ENCODE measurements at regions not wholly inside any gene's neighbourhood (a gene's known extent, or its start where the extent isn't known, plus 50 kb on each side); places are given as distances from the start of the nearest gene placed in this dataset.

GRCh38 chr5:72557167-72558045 is 50.2 kb upstream of the ZNF366 start:
- TF ChIP-seq CTCF (IDR thresholded peaks at IDR 0.05; ENCODE audit: poor library complexity, severe bottlenecking) = no peak
- Histone ChIP-seq H3K27ac (ENCODE audit: poor library complexity, severe bottlenecking) (no peak overlapping the region), H3K36me3 (ENCODE audit: low read depth) (no peaks in the 10 kb centered on the region), H3K9me3 (ENCODE audit: severe bottlenecking) (no peaks in the 10 kb centered on the region), H3K27me3 (ENCODE audit: insufficient read depth, poor library complexity, severe bottlenecking) (no peaks in the 10 kb centered on the region), H3K4me1 (ENCODE audit: insufficient read depth, poor library complexity, severe bottlenecking) (peaks cover 15% of the 10 kb centered on the region), H3K4me3 (ENCODE audit: severe bottlenecking) (no peak overlapping the region)
- DNase-seq (ENCODE audit: low spot score) (no peak), ATAC-seq (ENCODE audit: low read depth) (no peak)

All from RWPE2 (cell line).